ACC112 (cell line): ENCODE measurements at regions not wholly inside any gene's neighbourhood (a gene's known extent, or its start where the extent isn't known, plus 50 kb on each side); places are given as distances from the start of the nearest gene placed in this dataset.

Source experiments
- H2AFZ ChIP-seq: fragments of 200-600 bp; sonication (generic); one replicate; pipeline ENCODE4 v1.6.0; 2017; ENCODE audit warnings: antibody characterized with exemption, low read length; ENCODE audit not compliant: unreplicated experiment
- H3K27ac ChIP-seq: fragments of 200-600 bp; sonication (generic); 2 replicates; pipeline ENCODE4 v1.5.1; 2014; ENCODE audit warnings: low read depth, mild to moderate bottlenecking, antibody characterized with exemption, low read length, moderate library complexity
- H3K27me3 ChIP-seq: fragments of 200-600 bp; sonication (generic); 2 replicates; pipeline ENCODE4 v1.6.1; 2014; ENCODE audit warnings: mild to moderate bottlenecking, antibody characterized with exemption, low read length, moderate library complexity, mixed read lengths; ENCODE audit not compliant: insufficient read depth
- H3K36me3 ChIP-seq: fragments of 200-600 bp; sonication (generic); 2 replicates; pipeline ENCODE4 v1.6.1; 2016; ENCODE audit warnings: mild to moderate bottlenecking, antibody characterized with exemption, low read length, moderate library complexity, mixed read lengths; ENCODE audit not compliant: insufficient read depth
- H3K4me1 ChIP-seq: fragments of 200-600 bp; sonication (generic); one replicate; pipeline ENCODE4 v1.6.1; 2016; ENCODE audit warnings: low read length, mixed read lengths; ENCODE audit not compliant: insufficient read depth, unreplicated experiment, control insufficient read depth
- H3K4me3 ChIP-seq: fragments of 200-600 bp; sonication (generic); 2 replicates; pipeline ENCODE4 v1.5.1; 2014; ENCODE audit warnings: mild to moderate bottlenecking, low read depth, low read length
- H3K79me2 ChIP-seq: fragments of 200-600 bp; sonication (generic); one replicate; pipeline ENCODE4 v1.6.0; 2016; ENCODE audit warnings: low read length; ENCODE audit not compliant: control insufficient read depth, unreplicated experiment, insufficient read depth

DNA sequence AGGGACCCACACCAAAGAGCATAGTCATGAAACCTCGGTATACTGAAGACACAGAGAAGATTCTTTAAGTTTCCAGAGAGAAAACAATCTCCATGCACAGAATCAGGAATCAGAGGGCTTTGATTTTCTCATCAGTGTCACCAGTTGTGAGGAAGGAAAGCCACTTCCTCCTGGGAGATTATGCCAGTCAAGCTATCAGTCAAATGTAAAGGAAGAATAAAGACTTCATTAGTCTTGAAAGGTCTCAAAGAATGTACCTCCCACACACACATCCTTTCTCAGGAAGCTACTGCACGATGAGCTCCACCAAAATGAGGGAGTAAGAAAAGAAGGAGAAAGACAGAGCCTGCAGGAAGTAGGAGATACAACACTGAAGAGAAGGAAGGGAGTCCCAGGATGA lies 486.3 kb downstream of the SHQ1 start:
- Histone ChIP-seq H3K4me3 (no peak overlapping the region), H3K79me2 (no peaks in the 10 kb centered on the region), H3K36me3 (no peaks in the 10 kb centered on the region), H2AFZ (no peak overlapping the region), H3K27ac (no peak overlapping the region), H3K27me3 (peaks cover 14% of the 10 kb centered on the region), H3K4me1 (no peaks in the 10 kb centered on the region)

- H2AFZ ChIP-seq = no peak overlapping the region
- H3K36me3 ChIP-seq = no peaks in the 10 kb centered on the region
- no peak overlapping the region for H3K4me3 ChIP-seq
- no peaks in the 10 kb centered on the region for H3K79me2 ChIP-seq
- no peaks in the 10 kb centered on the region for H3K4me1 ChIP-seq
- H3K27me3 ChIP-seq = peaks cover 14% of the 10 kb centered on the region
- no peak overlapping the region for H3K27ac ChIP-seq
Observed at GRCh38 chr3:72359743-72360142, 488.5 kb downstream of the SHQ1 start.

DNA sequence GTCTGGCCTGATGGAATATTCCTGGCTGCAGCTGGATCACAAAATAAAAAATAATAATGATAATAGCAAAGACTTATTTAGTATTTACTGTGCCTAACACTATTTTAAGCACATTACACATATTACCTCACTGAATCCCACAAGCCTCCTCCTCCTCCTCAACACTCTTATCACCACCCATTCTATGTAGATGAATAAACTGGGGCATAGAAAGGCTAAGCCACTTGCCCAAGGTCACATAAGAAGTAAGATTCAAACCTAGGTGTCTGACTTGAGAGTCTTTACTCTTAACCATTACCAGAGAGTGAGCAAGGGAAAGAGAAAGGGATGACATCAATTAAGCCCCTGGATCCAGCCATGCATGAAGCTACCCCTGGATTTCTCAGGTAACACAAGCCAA lies 493.1 kb downstream of the SHQ1 start:
- H2AFZ ChIP-seq = no peak overlapping the region
- no peaks in the 10 kb centered on the region for H3K79me2 ChIP-seq
- no peaks in the 10 kb centered on the region for H3K36me3 ChIP-seq
- H3K4me1 ChIP-seq = no peaks in the 10 kb centered on the region
- no peak overlapping the region for H3K4me3 ChIP-seq
- peaks cover 3% of the 10 kb centered on the region; the same call in 1 of the 2 replicates for H3K27me3 ChIP-seq
- no peak overlapping the region for H3K27ac ChIP-seq

- no peak overlapping the region for H3K27ac ChIP-seq
- H3K36me3 ChIP-seq = no peaks in the 10 kb centered on the region
Observed at GRCh38 chr3:72354486-72354885, 493.8 kb downstream of the SHQ1 start.

DNA sequence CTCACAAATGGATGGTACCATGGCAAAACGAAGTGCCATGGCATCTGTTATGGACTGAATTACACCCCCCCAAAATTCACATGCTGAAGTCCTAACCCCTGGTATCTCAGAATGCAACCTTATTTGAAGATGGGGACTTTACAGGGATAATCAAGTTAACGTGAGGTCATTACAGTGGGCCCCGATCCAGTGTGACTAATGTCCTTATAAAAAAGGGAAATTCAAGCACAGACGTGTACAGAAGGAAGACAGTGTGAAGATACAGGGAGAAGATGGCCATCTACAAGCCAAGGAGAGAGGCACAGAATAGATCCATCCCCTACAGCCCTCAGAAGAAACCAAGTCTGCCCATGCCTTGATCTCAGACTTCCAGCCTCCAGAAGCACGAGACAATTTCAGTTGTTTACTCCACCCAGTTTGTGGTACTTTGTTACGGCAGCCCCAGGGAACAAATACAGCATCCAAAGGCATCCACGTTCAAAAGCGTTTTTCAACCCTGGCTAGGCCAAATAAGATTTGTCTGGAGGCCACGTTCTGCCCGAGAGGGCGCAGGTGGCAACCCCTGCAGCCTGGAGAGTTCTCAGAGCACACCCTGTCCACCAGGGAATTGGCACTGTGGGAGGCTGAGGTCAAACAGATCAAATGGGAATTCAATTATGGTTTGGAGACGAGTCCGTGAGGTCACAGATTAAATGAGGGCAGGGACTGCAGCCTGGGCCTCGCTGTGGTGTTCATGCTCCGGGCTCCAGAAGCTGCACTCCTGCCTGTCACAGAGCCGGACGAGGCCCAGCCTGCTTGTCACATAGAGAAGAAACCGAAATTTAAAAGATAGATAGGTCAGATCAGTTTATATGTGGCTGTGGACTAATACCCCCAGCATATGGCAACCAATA lies 494.8 kb downstream of the SHQ1 start:
- Histone ChIP-seq H2AFZ (no peak overlapping the region), H3K79me2 (no peaks in the 10 kb centered on the region), H3K4me1 (no peaks in the 10 kb centered on the region), H3K27me3 (peaks cover 3% of the 10 kb centered on the region; the same call in 1 of the 2 replicates), H3K4me3 (no peak overlapping the region), H3K36me3 (no peaks in the 10 kb centered on the region), H3K27ac (no peak overlapping the region)

More at GRCh38 chr3:72354486-72354885, 493.8 kb downstream of the SHQ1 start:
- Histone ChIP-seq H2AFZ (no peak overlapping the region), H3K27me3 (peaks cover 3% of the 10 kb centered on the region; the same call in 1 of the 2 replicates), H3K79me2 (no peaks in the 10 kb centered on the region), H3K4me3 (no peak overlapping the region), H3K4me1 (no peaks in the 10 kb centered on the region)

GRCh38 chr3:72352176-72352575 lies 496.1 kb downstream of the SHQ1 start:
- Histone ChIP-seq H3K4me1 (peaks cover 2% of the 10 kb centered on the region), H3K27me3 (0 out of 2 replicates have a peak, but pooled peaks cover 3% of the 10 kb centered on the region), H3K4me3 (no peak overlapping the region), H3K36me3 (no peaks in the 10 kb centered on the region), H3K79me2 (no peaks in the 10 kb centered on the region), H2AFZ (no peak overlapping the region), H3K27ac (no peak overlapping the region)

DNA sequence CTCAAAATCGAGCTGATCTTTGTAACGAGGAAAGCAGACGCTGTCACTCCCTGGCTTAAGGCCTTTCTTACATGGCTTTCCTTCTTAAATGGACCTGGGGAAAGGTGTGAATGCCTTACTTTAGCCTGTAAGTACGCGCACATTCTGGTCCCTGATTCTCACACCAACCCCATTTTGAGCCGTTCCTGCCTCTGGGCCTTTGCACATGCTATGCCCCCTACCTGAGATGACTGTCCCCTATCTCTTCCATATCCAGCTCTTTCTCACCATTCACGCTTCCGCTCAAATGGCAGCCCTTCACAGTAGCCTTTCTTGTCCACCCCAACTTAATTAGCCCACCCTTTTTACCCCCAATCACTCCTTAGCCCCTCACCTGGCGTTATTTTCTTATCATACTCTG lies 496.7 kb downstream of the SHQ1 start:
- no peak overlapping the region for H3K4me3 ChIP-seq
- no peak overlapping the region for H2AFZ ChIP-seq
- H3K79me2 ChIP-seq = no peaks in the 10 kb centered on the region
- 0 out of 2 replicates have a peak, but pooled peaks cover 3% of the 10 kb centered on the region for H3K27me3 ChIP-seq
- H3K4me1 ChIP-seq = peaks cover 4% of the 10 kb centered on the region
- no peaks in the 10 kb centered on the region for H3K36me3 ChIP-seq
- H3K27ac ChIP-seq = no peak overlapping the region

DNA sequence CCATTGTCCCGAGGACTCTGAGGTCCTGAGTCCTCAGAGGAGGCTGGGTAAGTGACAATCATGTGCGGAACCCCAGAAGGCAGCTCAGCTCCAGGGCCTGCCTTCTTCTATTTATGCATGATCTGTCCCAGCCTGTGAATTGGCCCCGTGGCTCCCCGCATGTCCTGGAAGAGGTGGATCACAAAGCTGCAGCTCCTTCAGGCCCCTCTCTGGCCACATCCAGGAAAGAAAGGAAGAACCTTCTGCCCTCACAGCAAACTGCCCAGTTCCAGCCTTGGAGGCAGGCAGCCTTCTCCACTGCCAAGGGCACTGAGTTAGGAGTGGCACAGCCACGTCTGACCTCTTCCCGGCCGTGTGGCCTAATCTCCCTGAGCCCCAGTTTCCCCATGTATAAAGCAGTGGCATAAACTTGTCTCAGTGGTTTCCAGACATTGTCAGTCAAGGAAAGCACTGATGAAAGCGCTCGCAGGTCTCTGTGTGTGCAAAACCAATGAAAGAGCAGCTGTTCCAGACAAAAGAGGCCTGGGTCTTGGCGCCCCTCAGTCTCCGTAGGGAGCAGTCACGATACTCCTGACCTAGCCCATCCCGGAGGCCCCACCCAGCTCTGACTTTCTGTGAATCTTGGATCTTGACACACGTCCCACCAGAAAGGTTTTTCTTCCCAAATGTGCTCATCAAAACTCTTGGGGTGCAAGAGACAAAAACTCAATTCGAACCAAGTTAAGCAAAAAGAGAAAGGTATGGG lies 497.3 kb downstream of the SHQ1 start:
- Histone ChIP-seq H2AFZ (no peak overlapping the region), H3K27me3 (0 out of 2 replicates have a peak, but pooled peaks cover 3% of the 10 kb centered on the region), H3K4me3 (no peak overlapping the region), H3K36me3 (no peaks in the 10 kb centered on the region), H3K4me1 (peaks cover 8% of the 10 kb centered on the region), H3K27ac (no peak overlapping the region), H3K79me2 (no peaks in the 10 kb centered on the region)

DNA sequence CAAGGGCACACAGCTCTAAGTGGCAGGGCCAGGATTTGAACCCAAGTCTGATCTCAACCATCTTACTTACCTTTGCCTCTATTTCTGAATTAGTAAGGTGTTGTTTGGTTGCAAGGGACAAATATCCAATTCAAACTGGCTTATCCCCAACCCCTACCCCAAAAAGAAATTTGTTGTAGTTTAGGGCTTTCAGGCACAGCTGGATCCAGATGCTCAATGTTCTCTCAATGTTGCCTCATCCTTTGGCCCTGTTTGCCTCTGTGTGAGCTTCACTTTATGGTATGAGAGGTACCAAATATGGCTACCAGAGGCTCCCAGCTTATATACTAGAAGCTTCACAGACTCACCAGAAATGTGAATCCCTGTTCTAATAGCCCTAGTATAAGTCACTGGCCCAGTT lies 499.9 kb downstream of the SHQ1 start:
- Histone ChIP-seq H3K27ac (no peak overlapping the region), H3K79me2 (no peaks in the 10 kb centered on the region), H3K27me3 (0 out of 2 replicates have a peak, but pooled peaks cover 3% of the 10 kb centered on the region), H3K4me1 (peaks cover 16% of the 10 kb centered on the region), H3K36me3 (no peaks in the 10 kb centered on the region), H2AFZ (no peak overlapping the region), H3K4me3 (no peak overlapping the region)

GRCh38 chr3:72347819-72348319 lies 500.4 kb downstream of the SHQ1 start:
- H3K4me1 ChIP-seq = peaks cover 19% of the 10 kb centered on the region

More at GRCh38 chr3:72347819-72348319, 500.4 kb downstream of the SHQ1 start:
- Histone ChIP-seq H3K79me2 (no peaks in the 10 kb centered on the region), H2AFZ (no peak overlapping the region), H3K27ac (no peak overlapping the region), H3K4me3 (no peak overlapping the region), H3K36me3 (no peaks in the 10 kb centered on the region), H3K27me3 (0 out of 2 replicates have a peak, but pooled peaks cover 3% of the 10 kb centered on the region)
